ENCODE measurements at regions not wholly inside any gene's neighbourhood (a gene's known extent, or its start where the extent isn't known, plus 50 kb on each side); places are given as distances from the start of the nearest gene placed in this dataset.

DNA sequence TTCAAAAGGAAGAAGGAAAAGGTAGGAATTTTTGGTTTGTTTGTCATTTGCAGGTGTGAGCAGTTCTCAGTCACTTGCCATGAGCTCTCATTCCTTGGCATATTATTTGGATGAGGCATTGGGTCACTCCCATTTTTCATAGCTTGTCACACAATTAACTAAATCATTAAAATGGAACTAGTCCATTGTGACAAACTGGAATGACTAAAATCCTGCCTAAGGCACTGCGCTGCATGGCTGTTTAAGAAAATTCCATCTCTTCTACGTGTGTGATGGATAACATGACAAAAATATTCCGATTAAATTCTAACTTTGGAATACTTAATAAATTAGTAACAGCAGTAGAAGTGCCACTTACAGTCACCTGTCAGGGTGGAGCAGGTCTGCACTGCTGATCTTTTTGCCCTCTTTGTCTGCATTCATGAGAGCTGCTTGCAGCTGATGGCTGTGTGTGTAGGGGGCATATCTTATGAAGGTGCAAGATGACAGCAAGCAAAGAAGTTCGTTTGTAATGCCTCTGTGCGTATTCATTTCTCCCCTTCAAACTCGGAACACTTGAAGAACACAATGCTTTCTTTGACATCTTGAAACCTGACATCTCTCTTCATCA is 1292.6 kb upstream of the MAP3K7 start:
- DNase-seq, result no peak

DNA sequence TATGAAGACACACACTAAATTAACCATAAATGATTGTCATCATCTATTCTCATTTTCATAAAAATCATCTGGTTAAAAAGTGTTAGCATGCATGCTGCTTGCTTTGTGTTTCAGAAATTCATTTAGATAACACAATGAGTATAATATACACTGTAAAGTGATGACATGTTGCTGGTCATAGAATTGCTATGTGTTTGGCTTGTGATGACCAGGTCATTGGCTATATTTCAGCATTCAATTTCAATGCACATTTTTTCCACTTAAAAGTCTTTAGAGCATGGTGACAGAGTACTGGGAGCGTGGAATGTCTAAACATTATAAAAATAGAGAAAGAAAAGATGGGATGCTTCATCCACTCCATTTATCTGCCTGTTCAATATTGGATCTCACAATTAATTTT is 1291.1 kb upstream of the MAP3K7 start:
- no peak for DNase-seq

GRCh38 chr6:91874971-91875370 is 1288.1 kb upstream of the MAP3K7 start:
- DNase-seq, result no peak

- DNase-seq, result no peak
Observed at GRCh38 chr6:91868539-91869202, 1281.8 kb upstream of the MAP3K7 start.

DNA sequence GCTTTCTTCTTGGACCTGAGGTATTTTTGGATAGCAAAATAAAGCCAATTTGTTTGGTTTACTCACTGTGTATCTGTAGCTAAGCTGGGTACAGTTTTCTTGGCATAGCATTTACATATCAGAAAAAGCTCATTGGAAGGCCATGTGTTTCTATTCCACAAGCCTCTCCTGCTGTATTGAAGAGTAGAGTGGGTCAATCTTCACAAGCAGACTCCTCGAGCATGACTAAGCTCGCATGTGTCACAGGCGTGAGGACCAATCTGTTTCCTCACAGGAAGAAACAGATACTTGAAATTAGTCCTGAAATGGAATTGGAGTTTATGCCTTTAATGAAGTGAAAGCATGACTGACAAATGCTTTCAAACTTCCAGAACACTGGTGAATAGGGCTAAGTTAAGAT is 1279.0 kb upstream of the MAP3K7 start:
- DNase-seq, result no peak

DNA sequence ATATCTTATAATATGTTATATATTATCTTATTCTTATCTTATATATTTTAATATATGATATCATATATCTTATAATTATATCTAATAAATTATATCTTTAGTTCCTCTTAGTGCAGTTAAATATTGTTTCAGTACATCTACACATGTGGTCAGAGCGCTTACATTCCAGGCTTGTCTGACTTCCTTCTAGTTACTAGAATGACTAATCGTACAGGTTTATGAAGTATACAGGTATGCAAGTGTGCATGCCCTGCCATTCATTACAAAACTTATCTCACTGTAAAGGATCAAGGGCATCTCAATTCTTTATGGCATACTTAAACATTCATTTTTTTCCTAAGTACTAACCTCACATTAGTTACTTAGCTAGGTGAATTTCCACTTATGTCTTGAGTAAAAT is 1278.0 kb upstream of the MAP3K7 start:
- no peak for DNase-seq

GRCh38 chr6:91860541-91861335 is 1273.9 kb upstream of the MAP3K7 start:
- no peak for DNase-seq

DNA sequence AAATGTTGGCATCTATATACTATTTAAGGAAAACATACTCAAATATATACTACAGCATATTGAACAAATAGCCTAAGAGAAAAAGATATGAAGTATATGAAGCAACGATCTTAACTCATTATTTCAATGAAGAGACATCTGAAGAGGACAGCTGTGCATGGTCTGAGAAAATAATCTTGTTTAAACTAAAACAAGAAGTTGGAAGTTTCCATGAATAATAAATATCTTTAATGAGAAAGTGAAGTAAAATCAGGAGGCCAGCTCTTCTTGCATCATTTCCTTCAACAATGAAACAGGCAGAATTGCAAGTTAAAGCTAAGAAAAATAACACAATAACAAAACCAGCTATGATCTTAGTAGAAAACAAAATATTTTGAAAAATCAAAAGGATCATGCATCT is 1265.4 kb upstream of the MAP3K7 start:
- DNase-seq, result peak; percentile 15

DNA sequence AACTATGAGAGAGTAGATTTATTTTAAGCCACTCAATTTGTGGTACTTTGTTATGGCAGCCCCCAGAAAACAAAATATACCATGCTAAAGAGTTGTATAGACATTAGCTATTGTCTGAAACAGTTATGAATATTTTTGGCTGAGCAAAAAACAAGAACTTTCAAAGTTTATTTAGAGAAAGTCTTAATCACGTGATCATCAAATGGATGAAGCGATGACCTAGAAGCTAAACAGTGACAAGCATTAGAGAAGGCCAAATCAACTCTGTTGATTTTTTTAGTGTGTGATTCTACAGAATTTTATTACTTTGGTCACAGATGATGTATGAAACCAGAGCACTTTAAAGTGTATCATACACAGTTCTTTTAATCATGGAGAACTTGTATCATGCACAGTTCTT is 1247.9 kb upstream of the MAP3K7 start:
- DNase-seq, result no peak

DNA sequence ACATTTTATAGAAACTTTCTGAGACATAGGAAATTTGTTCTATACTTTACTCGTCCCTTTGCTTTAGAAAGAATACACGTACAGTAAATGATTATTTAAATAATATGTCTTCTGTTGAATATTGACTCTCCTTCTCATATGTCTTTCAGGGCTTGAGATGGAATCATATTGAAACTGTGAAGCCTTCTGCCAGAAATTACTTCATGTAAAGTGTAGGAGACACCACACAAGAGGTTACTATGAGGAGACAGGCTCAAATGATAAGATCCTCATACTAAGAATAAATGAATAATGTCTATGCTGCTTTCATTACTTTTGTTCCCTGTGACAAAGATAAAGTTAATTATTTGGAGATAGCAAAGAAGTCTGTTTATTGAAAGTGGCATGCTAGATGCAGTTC is 1240.3 kb upstream of the MAP3K7 start:
- no peak for DNase-seq

GRCh38 chr6:91826128-91826527 is 1239.3 kb upstream of the MAP3K7 start:
- no peak for DNase-seq

DNA sequence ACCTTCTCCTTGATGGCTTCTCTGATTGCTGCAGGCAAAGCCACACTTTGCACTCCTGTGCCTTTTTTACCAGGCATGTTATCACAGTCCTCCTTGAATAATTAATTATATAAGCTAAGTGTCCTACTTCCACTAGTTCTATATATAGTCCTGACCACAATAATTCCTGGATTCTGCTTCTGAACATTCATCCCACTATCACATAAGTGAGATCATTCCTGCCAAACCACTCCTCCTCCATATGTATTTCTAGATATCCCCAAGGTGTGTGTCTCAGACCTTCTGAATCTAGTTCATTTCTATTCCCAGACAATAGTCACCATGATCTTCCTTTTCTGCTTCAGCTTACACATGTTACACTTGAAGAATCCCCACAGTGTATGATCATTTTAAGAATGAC is 1237.5 kb upstream of the MAP3K7 start:
- no peak for DNase-seq

GRCh38 chr6:91822581-91822980 is 1235.7 kb upstream of the MAP3K7 start:
- DNase-seq, result no peak

DNA sequence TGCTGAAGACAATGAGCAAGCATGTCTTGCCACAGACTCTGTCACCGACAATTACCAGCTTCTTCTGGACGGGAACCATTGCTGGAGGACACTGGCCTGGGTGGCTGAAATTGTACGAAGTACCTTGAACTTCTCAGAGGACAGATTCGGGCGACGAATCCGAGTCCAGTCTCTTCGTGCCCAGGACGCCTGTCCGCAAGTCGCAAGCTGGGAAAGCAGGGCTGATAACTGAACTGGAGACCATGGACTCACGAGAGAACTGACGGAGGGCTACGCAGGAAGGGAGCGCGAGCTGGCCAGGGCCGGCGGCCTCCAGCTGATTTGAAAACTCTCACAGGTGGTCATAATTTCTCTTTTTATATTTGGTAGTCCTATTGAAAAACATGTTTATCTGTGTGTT is 1229.5 kb upstream of the MAP3K7 start:
- DNase-seq, result no peak

DNA sequence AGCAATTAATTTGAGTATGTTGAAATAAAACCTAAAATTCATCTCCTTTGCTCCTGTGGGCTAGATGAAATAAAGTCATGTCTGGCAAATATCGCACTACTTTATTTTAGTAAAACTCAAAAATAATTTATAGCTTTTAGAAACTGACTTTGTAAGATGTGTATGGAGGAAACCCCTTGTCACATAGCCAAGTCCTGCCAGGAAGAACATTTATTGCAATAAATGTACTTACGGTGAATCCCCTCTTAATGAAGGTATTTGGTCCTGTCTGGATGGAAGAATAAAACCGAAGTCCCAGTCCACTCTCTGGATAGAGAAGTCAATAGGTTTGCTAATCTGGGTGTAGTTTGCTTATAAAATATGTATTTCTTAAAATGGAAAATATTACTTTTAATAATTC is 1226.8 kb upstream of the MAP3K7 start:
- no peak for DNase-seq

GRCh38 chr6:91812596-91813274 is 1225.9 kb upstream of the MAP3K7 start:
- DNase-seq, result no peak

DNA sequence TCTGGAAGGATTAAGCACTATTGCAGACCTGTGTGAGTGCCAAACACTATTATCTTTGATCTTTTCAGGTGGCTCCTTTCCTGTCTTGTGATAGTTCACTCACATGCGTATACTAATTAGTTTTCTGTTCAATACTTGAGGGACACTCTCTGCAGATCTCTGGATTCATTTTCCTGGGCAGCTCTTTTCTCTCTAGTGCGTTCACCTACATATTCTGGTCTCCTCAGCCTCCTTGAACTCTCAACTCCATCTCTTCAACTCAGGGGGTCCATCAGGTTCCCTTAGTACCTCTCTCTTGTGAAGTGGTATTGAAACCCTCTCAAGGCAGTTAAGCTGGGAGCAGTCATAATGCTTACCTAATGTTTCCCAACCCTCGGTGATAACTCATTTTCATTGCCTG is 1218.1 kb upstream of the MAP3K7 start:
- DNase-seq, result no peak

- DNase-seq, result no peak
Observed at GRCh38 chr6:91802431-91802830, 1215.6 kb upstream of the MAP3K7 start.

GRCh38 chr6:91796603-91797002 is 1209.7 kb upstream of the MAP3K7 start:
- no peak for DNase-seq

- no peak for DNase-seq
Observed at GRCh38 chr6:91788501-91788900, 1201.6 kb upstream of the MAP3K7 start.

DNA sequence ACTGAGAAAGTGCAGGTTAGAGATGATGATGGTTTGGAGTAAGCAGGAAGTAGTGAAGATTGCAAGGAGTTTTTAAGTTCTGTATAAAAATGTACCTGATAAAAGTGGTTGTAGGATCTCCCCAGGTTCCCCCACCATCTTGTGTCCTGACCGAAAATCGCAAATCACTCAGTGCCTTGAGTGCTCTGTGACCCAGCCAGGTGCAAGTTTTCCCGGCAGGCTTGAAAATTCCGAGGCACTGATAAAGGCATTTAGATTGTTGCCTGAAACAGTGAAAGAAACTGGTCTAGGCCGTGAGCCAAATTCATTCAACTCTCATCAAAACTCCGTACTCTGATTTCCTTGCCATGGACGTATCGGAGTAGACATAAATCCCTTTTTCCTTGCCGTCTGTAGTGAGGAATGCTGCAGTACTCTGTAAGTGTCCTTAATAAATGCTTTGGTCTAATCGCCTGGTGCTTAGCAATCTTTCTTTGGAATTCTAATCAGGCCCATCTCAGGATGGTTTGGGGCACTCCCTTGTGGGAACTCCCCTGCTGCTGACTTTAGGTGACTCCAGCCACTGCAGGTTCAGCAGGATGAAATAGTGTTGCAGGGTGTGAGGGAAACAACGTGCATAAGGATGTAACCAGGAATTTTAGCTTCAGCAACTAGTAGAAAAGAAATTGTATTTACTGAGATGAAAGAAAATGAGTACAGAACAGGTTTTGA is 1199.8 kb upstream of the MAP3K7 start:
- no peak for DNase-seq

- DNase-seq, result no peak
Observed at GRCh38 chr6:91782802-91783201, 1195.9 kb upstream of the MAP3K7 start.
